HL-60 (cell line): ENCODE measurements at regions not wholly inside any gene's neighbourhood (a gene's known extent, or its start where the extent isn't known, plus 50 kb on each side); places are given as distances from the start of the nearest gene placed in this dataset.
"Not testable (repeated sequence)": the region's sequence is repeated elsewhere in the genome, so short reads cannot be mapped to it uniquely, and the experiment has no call there.

ENCODE experiments used
- DNase-seq, 2 experiments: peaks; one replicate each; pipeline ENCODE4 v3.0.0-alpha.2; 2010 to 2020; ENCODE audit warnings: low read depth in 1 of 2, low spot score in 1 of 2
- H3K27ac ChIP-seq: fragments of 250-450 bp; sonication (Bioruptor Pico); replicated peaks from 2 replicates; pipeline ENCODE4 v1.5.1; 2020; ENCODE audit warnings: mild to moderate bottlenecking, moderate library complexity
- H3K27me3 ChIP-seq: fragments of 250-450 bp; sonication (Bioruptor Pico); 2 replicates; pipeline ENCODE4 v1.5.1; 2021; ENCODE audit warnings: mild to moderate bottlenecking, moderate library complexity; ENCODE audit not compliant: insufficient read depth, poor library complexity, severe bottlenecking
- H3K4me3 ChIP-seq: replicated peaks from 2 replicates; pipeline ENCODE4 v1.5.1; 2011; ENCODE audit warnings: mild to moderate bottlenecking, control low read depth, low read length; ENCODE audit not compliant: insufficient read depth
- GABPA ChIP-seq: IDR thresholded peaks from 2 replicates; pipeline ENCODE4 v1.6.1; 2012; ENCODE audit warnings: low read depth
- POLR2AphosphoS5 ChIP-seq: IDR thresholded peaks from 2 replicates; pipeline ENCODE4 v1.6.1; 2012; ENCODE audit warnings: low read depth
- SPI1 ChIP-seq: IDR thresholded peaks from 2 replicates; pipeline ENCODE4 v1.6.1; 2012; ENCODE audit warnings: low read depth, mild to moderate bottlenecking, borderline replicate concordance
- TF ChIP-seq, protein P1 (sequence below): IDR thresholded peaks from one replicate; pipeline ENCODE4 v1.5.1; 2011; ENCODE audit warnings: low read length, control low read depth, inconsistent platforms; ENCODE audit not compliant: insufficient read depth
- TF ChIP-seq, protein P2 (sequence below): IDR thresholded peaks from 2 replicates; pipeline ENCODE4 v1.6.1; 2012; ENCODE audit warnings: low read depth; ENCODE audit not compliant: insufficient replicate concordance

- no peak overlapping the region for H3K27ac ChIP-seq
- no peaks in the 10 kb centered on the region for H3K27me3 ChIP-seq
- no peak for DNase-seq
- no peak overlapping the region for H3K4me3 ChIP-seq
- TF ChIP-seq, protein P1, sequence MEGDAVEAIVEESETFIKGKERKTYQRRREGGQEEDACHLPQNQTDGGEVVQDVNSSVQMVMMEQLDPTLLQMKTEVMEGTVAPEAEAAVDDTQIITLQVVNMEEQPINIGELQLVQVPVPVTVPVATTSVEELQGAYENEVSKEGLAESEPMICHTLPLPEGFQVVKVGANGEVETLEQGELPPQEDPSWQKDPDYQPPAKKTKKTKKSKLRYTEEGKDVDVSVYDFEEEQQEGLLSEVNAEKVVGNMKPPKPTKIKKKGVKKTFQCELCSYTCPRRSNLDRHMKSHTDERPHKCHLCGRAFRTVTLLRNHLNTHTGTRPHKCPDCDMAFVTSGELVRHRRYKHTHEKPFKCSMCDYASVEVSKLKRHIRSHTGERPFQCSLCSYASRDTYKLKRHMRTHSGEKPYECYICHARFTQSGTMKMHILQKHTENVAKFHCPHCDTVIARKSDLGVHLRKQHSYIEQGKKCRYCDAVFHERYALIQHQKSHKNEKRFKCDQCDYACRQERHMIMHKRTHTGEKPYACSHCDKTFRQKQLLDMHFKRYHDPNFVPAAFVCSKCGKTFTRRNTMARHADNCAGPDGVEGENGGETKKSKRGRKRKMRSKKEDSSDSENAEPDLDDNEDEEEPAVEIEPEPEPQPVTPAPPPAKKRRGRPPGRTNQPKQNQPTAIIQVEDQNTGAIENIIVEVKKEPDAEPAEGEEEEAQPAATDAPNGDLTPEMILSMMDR: no peak
- TF ChIP-seq GABPA: no peak
- TF ChIP-seq, protein P2, sequence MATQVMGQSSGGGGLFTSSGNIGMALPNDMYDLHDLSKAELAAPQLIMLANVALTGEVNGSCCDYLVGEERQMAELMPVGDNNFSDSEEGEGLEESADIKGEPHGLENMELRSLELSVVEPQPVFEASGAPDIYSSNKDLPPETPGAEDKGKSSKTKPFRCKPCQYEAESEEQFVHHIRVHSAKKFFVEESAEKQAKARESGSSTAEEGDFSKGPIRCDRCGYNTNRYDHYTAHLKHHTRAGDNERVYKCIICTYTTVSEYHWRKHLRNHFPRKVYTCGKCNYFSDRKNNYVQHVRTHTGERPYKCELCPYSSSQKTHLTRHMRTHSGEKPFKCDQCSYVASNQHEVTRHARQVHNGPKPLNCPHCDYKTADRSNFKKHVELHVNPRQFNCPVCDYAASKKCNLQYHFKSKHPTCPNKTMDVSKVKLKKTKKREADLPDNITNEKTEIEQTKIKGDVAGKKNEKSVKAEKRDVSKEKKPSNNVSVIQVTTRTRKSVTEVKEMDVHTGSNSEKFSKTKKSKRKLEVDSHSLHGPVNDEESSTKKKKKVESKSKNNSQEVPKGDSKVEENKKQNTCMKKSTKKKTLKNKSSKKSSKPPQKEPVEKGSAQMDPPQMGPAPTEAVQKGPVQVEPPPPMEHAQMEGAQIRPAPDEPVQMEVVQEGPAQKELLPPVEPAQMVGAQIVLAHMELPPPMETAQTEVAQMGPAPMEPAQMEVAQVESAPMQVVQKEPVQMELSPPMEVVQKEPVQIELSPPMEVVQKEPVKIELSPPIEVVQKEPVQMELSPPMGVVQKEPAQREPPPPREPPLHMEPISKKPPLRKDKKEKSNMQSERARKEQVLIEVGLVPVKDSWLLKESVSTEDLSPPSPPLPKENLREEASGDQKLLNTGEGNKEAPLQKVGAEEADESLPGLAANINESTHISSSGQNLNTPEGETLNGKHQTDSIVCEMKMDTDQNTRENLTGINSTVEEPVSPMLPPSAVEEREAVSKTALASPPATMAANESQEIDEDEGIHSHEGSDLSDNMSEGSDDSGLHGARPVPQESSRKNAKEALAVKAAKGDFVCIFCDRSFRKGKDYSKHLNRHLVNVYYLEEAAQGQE: no peak
- TF ChIP-seq POLR2AphosphoS5: no peak
- TF ChIP-seq SPI1: no peak
These were observed 69.8 kb upstream of the KCTD7 start for GRCh38 chr7:66558660-66559465.

- no peak for DNase-seq
- H3K4me3 ChIP-seq: no peak overlapping the region
- no peak for TF ChIP-seq POLR2AphosphoS5
- TF ChIP-seq GABPA: no peak
- TF ChIP-seq, protein P2: no peak
- no peak for TF ChIP-seq SPI1
- TF ChIP-seq, protein P1: no peak
These were observed 64.6 kb upstream of the KCTD7 start for GRCh38 chr7:66564045-66564444.

DNA sequence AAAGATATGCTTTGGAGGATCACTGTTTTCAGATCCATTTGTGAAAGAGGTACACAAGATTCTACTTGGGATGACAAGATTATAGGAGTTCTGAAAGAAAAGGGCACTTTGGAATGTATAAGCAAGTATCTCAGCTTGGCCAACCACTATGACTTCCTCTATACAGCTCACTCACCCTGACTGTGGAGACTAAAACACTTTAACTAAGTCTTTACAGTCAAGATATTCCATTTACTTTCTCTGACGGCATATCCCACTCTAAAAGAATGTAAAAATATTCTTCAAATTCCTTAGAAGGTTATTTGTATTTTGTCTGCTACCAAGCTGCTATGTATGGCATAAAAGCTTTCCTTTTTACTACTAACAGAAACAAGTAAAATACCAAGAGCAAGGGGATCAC is 58.5 kb upstream of the KCTD7 start:
- not testable (repeated sequence) for H3K4me3 ChIP-seq, H3K27ac ChIP-seq

More at GRCh38 chr7:66564045-66564444, 64.6 kb upstream of the KCTD7 start:
- no peaks in the 10 kb centered on the region for H3K27me3 ChIP-seq
- H3K27ac ChIP-seq: no peak overlapping the region

GRCh38 chr7:66571568-66571967 is 57.1 kb upstream of the KCTD7 start:
- Histone ChIP-seq H3K27me3 (no peaks in the 10 kb centered on the region), H3K27ac (no peak overlapping the region), H3K4me3 (no peak overlapping the region)
- no peak for DNase-seq
- TF ChIP-seq, protein P1: no peak
- no peak for TF ChIP-seq GABPA
- TF ChIP-seq POLR2AphosphoS5: no peak

More for the DNA sequence above, 58.5 kb upstream of the KCTD7 start:
- not testable (repeated sequence) for DNase-seq, H3K27me3 ChIP-seq

DNA sequence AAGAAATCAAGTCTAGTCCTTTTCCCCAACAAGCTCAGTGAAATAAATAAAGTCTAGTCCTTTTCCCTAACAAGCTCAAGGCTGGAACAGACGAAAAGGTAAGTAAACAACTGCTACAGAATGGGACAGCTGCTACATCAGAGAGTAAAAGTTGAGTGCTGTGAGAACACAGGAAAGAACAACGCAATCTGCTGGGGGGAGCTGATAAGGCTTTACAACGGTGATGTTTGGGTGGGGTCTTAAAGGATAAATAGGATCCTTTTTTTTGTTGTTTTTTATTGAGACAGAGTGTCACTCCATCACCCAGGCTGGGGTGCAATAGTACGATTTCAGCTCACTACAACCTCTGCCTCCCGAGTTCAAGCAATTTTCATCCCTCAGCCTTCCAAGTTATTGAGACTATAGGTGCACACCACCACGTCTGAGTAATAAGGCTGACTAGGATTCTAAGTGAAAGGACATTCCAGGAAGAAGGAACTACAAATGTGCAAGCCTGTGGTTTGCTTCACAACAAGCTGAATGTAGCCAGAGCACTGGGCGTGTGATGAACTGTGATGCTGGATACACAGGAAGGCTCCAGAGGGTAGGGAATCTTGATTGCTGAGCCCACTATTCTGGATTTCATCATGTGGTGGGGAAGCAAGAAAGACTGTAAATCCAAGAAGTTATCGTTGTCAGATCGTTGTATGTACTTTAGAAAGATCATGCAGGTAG is 54.7 kb upstream of the KCTD7 start:
- H3K27ac ChIP-seq, DNase-seq, H3K27me3 ChIP-seq, H3K4me3 ChIP-seq: not testable (repeated sequence)

GRCh38 chr7:66574768-66575167 is 53.9 kb upstream of the KCTD7 start:
- H3K27ac ChIP-seq, H3K27me3 ChIP-seq, H3K4me3 ChIP-seq, DNase-seq: not testable (repeated sequence)
